ENCODE measurements at regions not wholly inside any gene's neighbourhood (a gene's known extent, or its start where the extent isn't known, plus 50 kb on each side); places are given as distances from the start of the nearest gene placed in this dataset.

- no peak for FAIRE-seq
- BruUV-seq (replicated peaks), result no TSS peak
Measured at GRCh38 chr11:70661761-70662501, 263.6 kb downstream of the CTTN start.

More at GRCh38 chr11:70661761-70662501, 263.6 kb downstream of the CTTN start:
- no peaks in the 10 kb centered on the region for H3K9me1 ChIP-seq (ENCODE audit: control insufficient read depth, insufficient read depth, low read length)
- no peaks in the 10 kb centered on the region for H3K79me2 ChIP-seq (ENCODE audit: control insufficient read depth, insufficient read depth, low read length)
- ATAC-seq, result no peak
- peaks cover 18 to 78% of the 10 kb centered on the region in 2 experiments; a peak in 4 of 5 replicates for H3K27me3 ChIP-seq (ENCODE audit: control insufficient read depth in 2 of 2, insufficient read depth in 2 of 2, low read length in 2 of 2)
- TF ChIP-seq ZNF175 (CRISPR knock-in tag; IDR thresholded peaks at IDR 0.05; ENCODE audit: low read depth), result no peak
- no peak for TF ChIP-seq MGA (IDR thresholded peaks at IDR 0.05)
- TF ChIP-seq SETDB1 (IDR thresholded peaks at IDR 0.05; ENCODE audit: low read length), result no peak
- no peak for TF ChIP-seq RB1 (IDR thresholded peaks at IDR 0.05; ENCODE audit: low read depth)
- TF ChIP-seq NEUROD1 (IDR thresholded peaks at IDR 0.05; ENCODE audit: borderline replicate concordance, low read depth, low read length, partially characterized antibody), result no peak
- no peak for TF ChIP-seq EGR1 (conservative IDR thresholded peaks at IDR 0.05)
- TF ChIP-seq SUPT5H (IDR thresholded peaks at IDR 0.05), result no peak
- TF ChIP-seq ZC3H11A (IDR thresholded peaks at IDR 0.05; ENCODE audit: low read depth, low read length), result no peak
- TF ChIP-seq SRF (CRISPR knock-in tag; IDR thresholded peaks at IDR 0.05), result no peak
- peaks cover 12% of the 10 kb centered on the region for H4K20me1 ChIP-seq (replicated peaks; ENCODE audit: control insufficient read depth, insufficient read depth, low read length)
- H3K9ac ChIP-seq (ENCODE audit: insufficient read depth in 1 of 2, low read depth in 2 of 2, low read length in 2 of 2), result no peak overlapping the region
- no peak overlapping the region for H3K4me2 ChIP-seq (ENCODE audit: insufficient read depth, low read length)
- 0% methylated on average over 28 of the region's 54 CpGs for WGBS (ENCODE audit: insufficient coverage, low coverage, missing lambda C conversion rate)
- intact Hi-C loops (cut with micrococcal nuclease) (no loop called here), in situ Hi-C loops (cut with MboI) (no loop called here)
- POLR2A ChIA-PET, result interaction anchor here (0.6 to 1.0 kb wide), 2 partner anchors 9 to 36 kb away, joined by 3 read pairs; no protein-coding TSS in a partner anchor
- no peak overlapping the region for H3K4me3 ChIP-seq
- no peak overlapping the region for H2AFZ ChIP-seq (ENCODE audit: low read depth, low read length)
- DNase-seq (ENCODE audit: extremely low read depth in 1 of 4, low spot score in 3 of 4), result no peak
- H3K4me1 ChIP-seq (replicated peaks in 1 of 2; ENCODE audit: control insufficient read depth in 2 of 2, insufficient read depth in 2 of 2, low read length in 2 of 2), result peaks cover 0 to 6% of the 10 kb centered on the region in 2 experiments; a peak in 1 of 5 replicates
- CTCF ChIA-PET (ENCODE audit: low intra/inter-chr PET ratio), result no interaction called here
- no peak overlapping the region for H3K27ac ChIP-seq (ENCODE audit: extremely low read depth, low read depth, low read length)
- no peaks in the 10 kb centered on the region for H3K36me3 ChIP-seq (ENCODE audit: control insufficient read depth, insufficient read depth, low read length)
- no peaks in the 10 kb centered on the region for H3K9me3 ChIP-seq (replicated peaks; ENCODE audit: control insufficient read depth, insufficient read depth, low read depth, low read length)

Measured in K562 (cell line).